ENCODE measurements at regions not wholly inside any gene's neighbourhood (a gene's known extent, or its start where the extent isn't known, plus 50 kb on each side); places are given as distances from the start of the nearest gene placed in this dataset.

GRCh38 chr1:244287726-244288125 lies 164.0 kb downstream of the ADSS2 start:
- Histone ChIP-seq H3K36me3 (ENCODE audit: insufficient read depth, low read length) (no peaks in the 10 kb centered on the region), H3K27ac (no peak overlapping the region), H3K9ac (ENCODE audit: insufficient read length) (no peak overlapping the region), H3K4me3 (no peak overlapping the region), H3K9me3 (ENCODE audit: low read depth, low read length) (0 out of 2 replicates have a peak, but pooled peaks cover 3% of the 10 kb centered on the region)
- no peak for DNase-seq (ENCODE audit: low read depth, low spot score)
- TF ChIP-seq FOXP2 (optimal IDR thresholded peaks at IDR 0.05; ENCODE audit: control extremely low read depth, extremely low read length, insufficient read depth) (no peak), EZH2 (IDR thresholded peaks at IDR 0.05) (no peak), POLR2AphosphoS5 (IDR thresholded peaks at IDR 0.05; ENCODE audit: borderline replicate concordance, low read depth, low read length) (no peak)

- Histone ChIP-seq H3K4me3 (no peak overlapping the region), H3K9me3 (ENCODE audit: low read depth, low read length) (0 out of 2 replicates have a peak, but pooled peaks cover 3% of the 10 kb centered on the region), H3K9ac (ENCODE audit: insufficient read length) (no peak overlapping the region), H3K36me3 (ENCODE audit: insufficient read depth, low read length) (no peaks in the 10 kb centered on the region), H3K27ac (no peak overlapping the region)
- no peak for TF ChIP-seq FOXP2 (optimal IDR thresholded peaks at IDR 0.05; ENCODE audit: control extremely low read depth, extremely low read length, insufficient read depth)
- TF ChIP-seq POLR2AphosphoS5 (IDR thresholded peaks at IDR 0.05; ENCODE audit: borderline replicate concordance, low read depth, low read length): no peak
- TF ChIP-seq EZH2 (IDR thresholded peaks at IDR 0.05): no peak
- no peak for DNase-seq (ENCODE audit: low read depth, low spot score)
These were observed 163.0 kb downstream of the ADSS2 start for GRCh38 chr1:244288663-244289062.

- no peak for TF ChIP-seq EZH2 (IDR thresholded peaks at IDR 0.05)
- no peak for TF ChIP-seq FOXP2 (optimal IDR thresholded peaks at IDR 0.05; ENCODE audit: control extremely low read depth, extremely low read length, insufficient read depth)
- no peak overlapping the region for H3K4me3 ChIP-seq
- H3K9ac ChIP-seq (ENCODE audit: insufficient read length): no peak overlapping the region
- 0 out of 2 replicates have a peak, but pooled peaks cover 3% of the 10 kb centered on the region for H3K9me3 ChIP-seq (ENCODE audit: low read depth, low read length)
- no peak overlapping the region for H3K27ac ChIP-seq
- DNase-seq (ENCODE audit: low read depth, low spot score): no peak
- no peaks in the 10 kb centered on the region for H3K36me3 ChIP-seq (ENCODE audit: insufficient read depth, low read length)
These were observed 161.5 kb downstream of the ADSS2 start for GRCh38 chr1:244289991-244290785.

- Histone ChIP-seq H3K36me3 (ENCODE audit: insufficient read depth, low read length) (no peaks in the 10 kb centered on the region), H3K27ac (no peak overlapping the region), H3K4me3 (no peak overlapping the region), H3K9ac (ENCODE audit: insufficient read length) (no peak overlapping the region), H3K9me3 (ENCODE audit: low read depth, low read length) (0 out of 2 replicates have a peak, but pooled peaks cover 3% of the 10 kb centered on the region)
- DNase-seq (ENCODE audit: low read depth, low spot score): no peak
- TF ChIP-seq POLR2AphosphoS5 (IDR thresholded peaks at IDR 0.05; ENCODE audit: borderline replicate concordance, low read depth, low read length) (no peak), EZH2 (IDR thresholded peaks at IDR 0.05) (no peak), FOXP2 (optimal IDR thresholded peaks at IDR 0.05; ENCODE audit: control extremely low read depth, extremely low read length, insufficient read depth) (no peak)
These were observed 160.2 kb downstream of the ADSS2 start for GRCh38 chr1:244291236-244292201.

- H3K9ac ChIP-seq (ENCODE audit: insufficient read length): no peak overlapping the region
- H3K4me3 ChIP-seq: no peak overlapping the region
- no peaks in the 10 kb centered on the region for H3K9me3 ChIP-seq (ENCODE audit: low read depth, low read length)
- H3K27ac ChIP-seq: no peak overlapping the region
- TF ChIP-seq POLR2AphosphoS5 (IDR thresholded peaks at IDR 0.05; ENCODE audit: borderline replicate concordance, low read depth, low read length) (no peak), FOXP2 (optimal IDR thresholded peaks at IDR 0.05; ENCODE audit: control extremely low read depth, extremely low read length, insufficient read depth) (no peak), EZH2 (IDR thresholded peaks at IDR 0.05) (no peak)
- no peak for DNase-seq (ENCODE audit: low read depth, low spot score)
- H3K36me3 ChIP-seq (ENCODE audit: insufficient read depth, low read length): no peaks in the 10 kb centered on the region
These were observed 157.0 kb downstream of the ADSS2 start for GRCh38 chr1:244294599-244295224.

- Histone ChIP-seq H3K36me3 (ENCODE audit: insufficient read depth, low read length) (no peaks in the 10 kb centered on the region), H3K4me3 (no peak overlapping the region), H3K9ac (ENCODE audit: insufficient read length) (no peak overlapping the region), H3K27ac (no peak overlapping the region), H3K9me3 (ENCODE audit: low read depth, low read length) (no peaks in the 10 kb centered on the region)
- no peak for DNase-seq (ENCODE audit: low read depth, low spot score)
- TF ChIP-seq POLR2AphosphoS5 (IDR thresholded peaks at IDR 0.05; ENCODE audit: borderline replicate concordance, low read depth, low read length): no peak
- no peak for TF ChIP-seq FOXP2 (optimal IDR thresholded peaks at IDR 0.05; ENCODE audit: control extremely low read depth, extremely low read length, insufficient read depth)
- no peak for TF ChIP-seq EZH2 (IDR thresholded peaks at IDR 0.05)
These were observed 155.7 kb downstream of the ADSS2 start for GRCh38 chr1:244296003-244296402.

- no peak for DNase-seq (ENCODE audit: low read depth, low spot score)
- H3K9ac ChIP-seq (ENCODE audit: insufficient read length): no peak overlapping the region
- no peak overlapping the region for H3K27ac ChIP-seq
- H3K9me3 ChIP-seq (ENCODE audit: low read depth, low read length): no peaks in the 10 kb centered on the region
- TF ChIP-seq FOXP2 (optimal IDR thresholded peaks at IDR 0.05; ENCODE audit: control extremely low read depth, extremely low read length, insufficient read depth) (no peak), EZH2 (IDR thresholded peaks at IDR 0.05) (no peak), POLR2AphosphoS5 (IDR thresholded peaks at IDR 0.05; ENCODE audit: borderline replicate concordance, low read depth, low read length) (no peak)
- H3K36me3 ChIP-seq (ENCODE audit: insufficient read depth, low read length): no peaks in the 10 kb centered on the region
- H3K4me3 ChIP-seq: no peak overlapping the region
These were observed 155.3 kb downstream of the ADSS2 start for GRCh38 chr1:244296447-244296846.

GRCh38 chr1:244297087-244297486 lies 154.6 kb downstream of the ADSS2 start:
- no peak overlapping the region for H3K4me3 ChIP-seq
- no peak for TF ChIP-seq EZH2 (IDR thresholded peaks at IDR 0.05)
- no peak for TF ChIP-seq POLR2AphosphoS5 (IDR thresholded peaks at IDR 0.05; ENCODE audit: borderline replicate concordance, low read depth, low read length)
- TF ChIP-seq FOXP2 (optimal IDR thresholded peaks at IDR 0.05; ENCODE audit: control extremely low read depth, extremely low read length, insufficient read depth): no peak
- H3K9ac ChIP-seq (ENCODE audit: insufficient read length): no peak overlapping the region
- DNase-seq (ENCODE audit: low read depth, low spot score): no peak
- no peaks in the 10 kb centered on the region for H3K9me3 ChIP-seq (ENCODE audit: low read depth, low read length)
- no peaks in the 10 kb centered on the region for H3K36me3 ChIP-seq (ENCODE audit: insufficient read depth, low read length)
- H3K27ac ChIP-seq: no peak overlapping the region

Measured in SK-N-MC (cell line).